ENCODE measurements at regions not wholly inside any gene's neighbourhood (a gene's known extent, or its start where the extent isn't known, plus 50 kb on each side); places are given as distances from the start of the nearest gene placed in this dataset.
"Not testable (repeated sequence)": the region's sequence is repeated elsewhere in the genome, so short reads cannot be mapped to it uniquely, and the experiment has no call there.

GRCh38 chr5:1995491-1995890 lies 112.8 kb upstream of the IRX4 start:
- Mint-ChIP-seq H3K4me1 (no peaks in the 10 kb centered on the region), H3K36me3 (peaks cover 2% of the 10 kb centered on the region), H3K4me3 (no peak overlapping the region), H3K9me3 (peaks cover 38% of the 10 kb centered on the region), H3K27me3 (ENCODE audit: low read depth) (peaks cover 30% of the 10 kb centered on the region), H3K27ac (no peak overlapping the region)
- TF ChIP-seq CTCF (IDR thresholded peaks at IDR 0.05; ENCODE audit: unreplicated experiment) = no peak
- DNase-seq (ENCODE audit: low spot score in 2 of 2, unreplicated experiment in 2 of 2) = no peak

- H3K27ac Mint-ChIP-seq = no peak overlapping the region
- no peak for DNase-seq (ENCODE audit: low spot score in 2 of 2, unreplicated experiment in 2 of 2)
- H3K36me3 Mint-ChIP-seq = no peaks in the 10 kb centered on the region
- H3K4me1 Mint-ChIP-seq = no peaks in the 10 kb centered on the region
- TF ChIP-seq CTCF (IDR thresholded peaks at IDR 0.05; ENCODE audit: unreplicated experiment) = no peak
- peaks cover 21% of the 10 kb centered on the region for H3K9me3 Mint-ChIP-seq
- no peak overlapping the region for H3K4me3 Mint-ChIP-seq
- H3K27me3 Mint-ChIP-seq (ENCODE audit: low read depth) = peaks cover 38% of the 10 kb centered on the region
Measured at GRCh38 chr5:1987471-1987870, 104.7 kb upstream of the IRX4 start.

GRCh38 chr5:1985781-1986180 lies 103.1 kb upstream of the IRX4 start:
- H3K36me3 Mint-ChIP-seq = no peaks in the 10 kb centered on the region
- no peak for DNase-seq (ENCODE audit: low spot score in 2 of 2, unreplicated experiment in 2 of 2)
- no peaks in the 10 kb centered on the region for H3K4me1 Mint-ChIP-seq
- H3K27me3 Mint-ChIP-seq (ENCODE audit: low read depth) = peaks cover 36% of the 10 kb centered on the region
- no peak overlapping the region for H3K27ac Mint-ChIP-seq
- TF ChIP-seq CTCF (IDR thresholded peaks at IDR 0.05; ENCODE audit: unreplicated experiment) = no peak
- peaks cover 14% of the 10 kb centered on the region for H3K9me3 Mint-ChIP-seq
- H3K4me3 Mint-ChIP-seq = no peak overlapping the region

- no peak overlapping the region for H3K4me3 Mint-ChIP-seq
- H3K36me3 Mint-ChIP-seq = no peaks in the 10 kb centered on the region
- H3K9me3 Mint-ChIP-seq = peaks cover 4% of the 10 kb centered on the region
- no peak overlapping the region for H3K27ac Mint-ChIP-seq
- TF ChIP-seq CTCF (IDR thresholded peaks at IDR 0.05; ENCODE audit: unreplicated experiment) = no peak
- no peak for DNase-seq (ENCODE audit: low spot score in 2 of 2, unreplicated experiment in 2 of 2)
- peaks cover 35% of the 10 kb centered on the region for H3K27me3 Mint-ChIP-seq (ENCODE audit: low read depth)
- H3K4me1 Mint-ChIP-seq = no peaks in the 10 kb centered on the region
Measured at GRCh38 chr5:1983919-1984695, 101.4 kb upstream of the IRX4 start.

GRCh38 chr5:1983401-1983800 lies 100.7 kb upstream of the IRX4 start:
- H3K27ac Mint-ChIP-seq = no peak overlapping the region
- DNase-seq (ENCODE audit: low spot score in 2 of 2, unreplicated experiment in 2 of 2) = no peak
- H3K36me3 Mint-ChIP-seq = no peaks in the 10 kb centered on the region
- no peak for TF ChIP-seq CTCF (IDR thresholded peaks at IDR 0.05; ENCODE audit: unreplicated experiment)
- no peak overlapping the region for H3K4me3 Mint-ChIP-seq
- H3K9me3 Mint-ChIP-seq = peaks cover 5% of the 10 kb centered on the region
- H3K4me1 Mint-ChIP-seq = no peaks in the 10 kb centered on the region
- peaks cover 34% of the 10 kb centered on the region for H3K27me3 Mint-ChIP-seq (ENCODE audit: low read depth)

- Mint-ChIP-seq H3K27me3 (ENCODE audit: low read depth) (peaks cover 32% of the 10 kb centered on the region), H3K9me3 (peaks cover 14% of the 10 kb centered on the region)
- H3K4me1 Mint-ChIP-seq; H3K27ac Mint-ChIP-seq; H3K4me3 Mint-ChIP-seq; DNase-seq (ENCODE audit: low spot score in 2 of 2, unreplicated experiment in 2 of 2); H3K36me3 Mint-ChIP-seq: not testable (repeated sequence)
Measured at GRCh38 chr5:1982561-1982960, 99.8 kb upstream of the IRX4 start.
